Cerebellar cortex (tissue), 1 donor: ENCODE measurements at regions not wholly inside any gene's neighbourhood (a gene's known extent, or its start where the extent isn't known, plus 50 kb on each side); places are given as distances from the start of the nearest gene placed in this dataset.
"Not testable (repeated sequence)": the region's sequence is repeated elsewhere in the genome, so short reads cannot be mapped to it uniquely, and the experiment has no call there.

Experiments
- DNase-seq: peaks from one replicate; pipeline ENCODE4 v3.0.0-alpha.2; 2015; ENCODE audit warnings: low spot score

GRCh38 chr1:204782118-204782700 lies 88.5 kb upstream of the NFASC start:
- DNase-seq = no peak

DNA sequence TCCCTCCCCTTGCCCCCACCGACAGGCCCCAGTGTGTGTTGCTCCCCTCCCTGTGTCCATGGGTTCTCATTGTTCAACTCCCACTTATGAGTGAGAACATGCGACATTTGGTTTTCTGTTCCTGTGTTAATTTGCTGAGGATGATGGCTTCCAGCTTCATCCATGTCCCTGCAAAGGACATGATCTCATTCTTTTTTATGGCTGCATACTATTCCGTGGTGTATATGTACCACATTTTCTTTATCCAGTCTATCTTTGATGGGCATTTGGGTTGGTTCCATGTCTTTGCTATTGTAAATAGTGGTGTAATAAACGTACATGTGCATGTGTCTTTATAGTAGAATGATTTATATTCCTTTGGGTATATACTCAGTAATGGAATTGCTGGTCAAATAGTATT lies 85.6 kb upstream of the NFASC start:
- not testable (repeated sequence) for DNase-seq

DNA sequence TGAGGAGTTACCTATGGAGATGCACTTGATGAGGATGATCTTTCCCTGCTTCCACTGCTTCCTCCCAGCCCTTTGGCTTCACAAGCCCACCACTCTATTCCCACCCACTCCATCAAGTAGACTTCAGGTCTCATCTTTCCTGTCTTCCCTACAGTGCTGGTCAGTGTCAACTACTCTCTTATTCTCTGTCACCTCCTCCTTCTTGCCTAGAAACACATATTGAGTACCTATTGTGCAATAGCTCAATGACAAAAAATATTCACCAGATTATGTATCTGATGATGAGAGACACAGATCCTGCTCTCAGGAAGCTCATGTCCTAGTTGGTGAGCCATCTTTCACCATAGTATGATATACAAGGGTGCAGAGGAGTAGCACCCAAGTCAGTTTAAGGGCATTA lies 82.2 kb upstream of the NFASC start:
- no peak for DNase-seq

GRCh38 chr1:204791453-204792353 lies 79.0 kb upstream of the NFASC start:
- DNase-seq = peak; percentile 67

- no peak for DNase-seq
Measured at GRCh38 chr1:204792354-204792692, 78.3 kb upstream of the NFASC start.

- no peak for DNase-seq
Measured at GRCh38 chr1:204793259-204793914, 77.3 kb upstream of the NFASC start.

DNA sequence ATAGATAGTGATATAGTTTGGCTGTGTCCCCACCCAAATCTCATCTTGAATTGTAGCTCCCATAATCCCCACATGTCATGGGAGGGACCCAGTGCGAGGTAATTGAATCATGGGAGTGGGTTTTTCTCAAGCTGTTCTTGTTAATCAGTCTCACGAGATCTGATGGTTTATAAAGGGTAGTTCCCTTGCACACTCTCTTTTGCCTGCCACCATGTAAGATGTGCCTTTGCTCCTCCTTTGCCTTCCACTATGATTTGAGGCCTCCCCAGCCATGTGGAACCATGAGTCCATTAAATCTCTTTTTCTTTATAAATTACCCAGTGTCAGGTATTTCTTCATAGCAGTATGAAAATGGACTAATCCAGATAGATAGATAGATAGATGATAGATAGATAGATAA lies 73.8 kb upstream of the NFASC start:
- DNase-seq = not testable (repeated sequence)

DNA sequence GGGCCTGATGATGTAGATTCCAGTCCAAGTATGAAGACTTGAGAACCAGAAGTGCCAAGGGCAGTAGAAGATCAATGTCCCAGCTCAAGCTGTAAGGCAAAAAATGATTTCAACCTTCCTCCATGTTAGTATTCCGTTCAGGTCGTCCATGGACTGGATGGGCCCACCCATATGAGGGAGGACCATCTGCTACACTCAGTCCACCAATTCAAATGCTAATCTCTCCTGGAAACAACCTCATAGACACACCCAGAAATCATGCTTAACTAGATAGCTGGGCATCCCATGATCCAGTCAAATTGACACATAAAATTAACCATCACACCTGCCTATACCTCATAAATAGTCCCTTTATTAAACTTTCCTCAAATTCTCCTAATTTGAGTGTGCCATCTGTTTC lies 73.3 kb upstream of the NFASC start:
- DNase-seq = no peak

DNA sequence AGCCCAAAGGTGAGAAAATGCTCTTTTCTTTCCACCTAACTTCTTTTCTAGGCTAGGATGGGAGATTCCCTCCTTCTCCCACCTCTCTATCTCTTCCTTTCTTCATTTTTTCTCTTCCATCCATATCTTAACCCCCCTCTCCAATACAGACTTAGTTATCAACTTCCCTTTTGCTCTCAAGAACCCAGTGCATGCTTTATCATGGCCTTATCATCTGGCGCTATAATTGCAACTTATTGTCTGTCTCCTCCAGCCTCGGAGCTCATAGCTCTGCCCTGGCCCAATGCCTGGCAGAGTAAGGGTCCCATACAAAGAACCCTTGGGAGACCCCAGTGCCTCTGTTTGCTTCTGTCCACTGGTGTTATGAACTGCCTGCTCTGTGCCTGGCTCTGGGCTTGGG lies 71.0 kb upstream of the NFASC start:
- no peak for DNase-seq

GRCh38 chr1:204801211-204801610 lies 69.5 kb upstream of the NFASC start:
- no peak for DNase-seq

DNA sequence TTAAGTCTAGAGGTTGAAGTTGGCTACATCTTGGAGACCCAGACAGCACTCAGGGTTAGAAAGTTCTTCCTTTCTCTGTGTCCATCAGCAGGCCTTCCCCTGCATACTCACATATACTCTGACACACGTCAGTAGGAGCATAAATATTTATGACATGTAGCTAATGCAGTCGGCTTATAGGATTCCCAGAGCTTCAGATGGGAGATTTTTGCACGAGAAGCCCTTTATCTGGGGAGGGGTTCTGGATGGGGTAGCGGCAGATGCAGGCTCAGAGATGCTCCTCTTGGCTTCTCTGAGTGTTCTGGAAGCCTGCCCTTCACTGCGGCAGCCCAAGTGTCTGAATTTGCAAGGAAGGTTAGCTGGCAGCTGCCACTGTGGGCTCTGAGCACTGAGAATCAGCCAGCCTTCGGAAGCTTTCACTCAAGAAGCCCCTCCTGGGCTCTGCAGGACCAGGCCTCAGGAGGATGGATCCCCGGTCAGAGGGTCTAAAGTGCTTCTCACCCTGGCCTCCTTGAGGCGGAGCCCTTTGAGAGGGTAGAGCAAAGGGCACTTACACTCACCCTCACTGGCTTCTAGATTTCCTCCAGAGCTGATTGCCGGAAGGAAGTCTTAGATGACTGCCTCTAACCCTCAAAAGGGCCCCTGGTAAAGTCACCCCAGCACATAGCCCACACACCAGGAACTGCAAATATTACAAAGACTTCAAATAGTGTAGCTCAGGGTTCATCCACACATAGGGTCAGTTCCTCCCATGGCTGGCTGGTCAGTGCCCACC lies 68.1 kb upstream of the NFASC start:
- no peak for DNase-seq

DNA sequence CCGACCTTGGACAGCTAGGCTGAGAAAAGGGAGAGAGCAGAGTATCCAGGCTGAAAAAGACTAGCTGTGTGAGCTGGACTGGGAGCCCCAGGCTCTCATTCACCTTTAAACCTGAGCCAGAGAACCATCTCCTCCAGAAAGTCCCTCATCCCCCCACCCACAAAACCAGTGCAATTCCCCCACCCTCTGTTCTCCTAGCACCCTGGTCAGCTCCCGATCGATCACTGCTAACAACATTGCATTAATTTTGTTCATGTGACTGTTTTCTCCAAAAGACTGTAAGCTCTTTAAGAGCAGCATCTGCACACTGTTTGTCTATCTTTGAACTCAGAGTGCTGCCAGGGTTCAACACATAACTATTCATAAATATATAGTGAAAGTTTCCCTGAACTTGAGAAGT lies 67.1 kb upstream of the NFASC start:
- DNase-seq = no peak

DNA sequence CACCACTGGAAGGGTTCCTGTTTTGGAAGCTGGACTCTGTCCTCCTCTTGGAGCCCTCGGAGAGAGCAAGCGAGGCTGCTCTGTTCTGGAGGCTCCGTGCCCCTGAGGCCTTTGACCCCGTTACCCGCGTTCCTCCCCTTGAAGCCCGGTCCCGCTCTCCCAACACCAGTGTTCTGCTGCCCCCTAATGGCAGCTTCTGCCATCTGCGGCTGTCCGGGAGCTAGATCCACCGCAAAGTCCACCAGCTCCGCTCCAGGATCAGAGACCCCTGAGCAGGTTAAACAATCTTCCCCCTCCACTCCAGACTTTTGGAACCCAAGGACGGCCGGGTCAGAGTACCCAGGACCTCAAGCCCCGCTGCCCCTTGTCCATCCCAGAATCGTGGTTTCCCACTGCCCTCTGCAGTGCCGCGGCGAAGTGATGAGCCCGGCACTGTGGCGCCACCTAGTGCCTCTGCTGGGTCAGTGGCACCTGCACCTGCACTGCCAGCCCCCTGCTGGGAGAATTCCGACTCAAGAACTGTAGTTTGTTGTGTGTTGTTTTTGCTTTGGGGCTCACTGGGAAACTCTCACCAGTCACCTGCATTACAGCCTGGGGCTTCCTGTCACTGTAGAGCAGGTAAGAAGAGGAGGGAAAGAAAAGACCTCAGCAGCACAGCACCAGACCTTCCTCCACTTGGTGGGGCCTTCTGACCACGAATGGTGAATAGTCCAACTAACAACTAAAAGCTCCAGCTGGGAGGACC lies 63.5 kb upstream of the NFASC start:
- peak; percentile 88 for DNase-seq

DNA sequence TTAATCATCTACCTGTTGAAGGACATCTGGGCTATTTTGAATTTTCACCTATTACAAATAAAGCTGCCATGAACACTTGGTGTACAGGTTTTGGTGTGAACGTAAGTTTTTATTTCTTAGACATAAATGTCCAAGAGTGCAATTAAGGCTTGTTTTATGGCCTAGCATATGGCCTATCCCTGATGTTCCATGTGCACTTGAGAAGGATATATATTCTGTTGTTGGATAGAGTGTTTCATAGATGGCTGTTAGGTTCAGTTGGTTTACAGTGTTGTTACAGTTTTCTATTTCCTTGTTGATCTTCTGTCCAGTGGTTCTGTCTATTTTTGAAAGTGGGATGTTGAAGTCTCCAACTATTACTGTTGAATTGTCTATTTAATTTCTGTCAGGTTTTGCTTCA lies 61.2 kb upstream of the NFASC start:
- DNase-seq = no peak

DNA sequence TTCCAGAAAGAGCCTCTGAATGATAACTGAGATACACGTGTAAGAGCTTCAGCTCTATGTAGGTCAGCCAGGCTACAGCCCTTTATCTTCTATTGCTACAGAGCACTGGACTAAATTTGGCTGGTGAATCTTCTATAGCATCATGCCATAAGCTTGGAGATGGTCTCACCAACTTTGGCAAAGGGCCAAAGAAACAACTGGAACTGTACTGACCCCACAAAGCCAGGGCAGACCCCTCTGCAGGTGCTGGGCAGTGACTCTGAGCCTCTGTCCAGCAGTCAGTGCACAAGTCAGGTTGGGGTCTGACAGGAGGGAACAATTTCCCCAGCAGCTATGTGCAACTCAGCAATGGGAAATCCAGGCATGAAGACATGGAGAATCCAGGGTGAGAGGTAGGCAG lies 57.8 kb upstream of the NFASC start:
- DNase-seq = no peak

DNA sequence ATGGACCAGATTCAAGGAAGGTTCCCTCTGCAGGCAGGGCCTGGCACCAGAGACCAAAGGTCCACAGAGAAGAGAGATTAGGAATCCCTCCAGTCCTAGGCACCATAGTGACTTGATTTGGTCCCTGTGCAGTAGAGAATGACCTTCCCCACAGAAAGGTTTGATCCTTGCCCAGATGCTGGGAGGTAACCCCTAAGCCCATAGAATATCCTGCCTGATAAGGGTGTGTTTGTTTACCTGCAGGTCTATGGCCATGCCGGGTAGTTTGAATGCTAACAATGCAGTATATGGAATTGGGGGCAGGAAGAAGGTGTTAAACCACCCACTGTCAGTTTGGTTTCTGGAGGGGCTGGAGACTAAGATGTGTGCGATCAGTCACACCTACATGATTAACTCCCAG lies 57.1 kb upstream of the NFASC start:
- DNase-seq = no peak

- DNase-seq = no peak
Measured at GRCh38 chr1:204814166-204814884, 56.3 kb upstream of the NFASC start.

- no peak for DNase-seq
Measured at GRCh38 chr1:204817341-204817740, 53.3 kb upstream of the NFASC start.

DNA sequence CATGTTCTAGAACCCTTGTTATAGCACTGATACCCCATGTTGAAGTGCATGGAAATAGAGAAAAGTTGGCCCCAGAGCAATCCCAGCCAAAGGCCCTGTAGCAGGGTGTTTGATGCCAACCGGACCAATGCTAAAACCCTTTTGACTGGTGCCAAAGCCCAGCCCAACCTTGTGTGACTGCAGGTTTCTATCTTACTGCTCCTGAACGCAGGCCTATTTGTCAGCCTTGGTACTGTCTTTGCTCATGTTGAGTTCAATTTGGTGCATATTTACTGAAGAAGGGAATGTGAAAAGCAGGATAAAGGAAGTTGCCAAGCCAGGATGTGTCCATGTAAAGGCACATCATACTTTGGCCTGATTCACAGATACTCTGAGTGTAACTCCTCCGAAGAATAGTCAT lies 51.7 kb upstream of the NFASC start:
- no peak for DNase-seq

GRCh38 chr1:204819495-204819894 lies 51.2 kb upstream of the NFASC start:
- no peak for DNase-seq
